Right lobe of liver (tissue), 4 donors: ENCODE measurements at regions not wholly inside any gene's neighbourhood (a gene's known extent, or its start where the extent isn't known, plus 50 kb on each side); places are given as distances from the start of the nearest gene placed in this dataset.

Source experiments
- POLR2A ChIP-seq: fragments of 450-650 bp; IDR thresholded peaks from one replicate; pipeline ENCODE4 v1.6.1; 2017; ENCODE audit warnings: antibody characterized with exemption, mild to moderate bottlenecking
- TF ChIP-seq, protein P1 (sequence below), 4 donors: fragments of 200-600 bp in 3 of 4; fragments of 450-650 bp in 1 of 4; IDR thresholded peaks; one replicate each; pipeline versions ENCODE4 v1.5.1 to v1.8.0; 2016 to 2022; ENCODE audit warnings: antibody characterized with exemption in 4 of 4, mild to moderate bottlenecking in 2 of 4
- donor health status: DM: no; HTN: no; CAD: no.
- donor health status: DM: no; HTN: no; CAD: no.
- donor health status: DM: no; HTN: yes; CAD: no.

GRCh38 chr3:109644746-109645145 is 307.4 kb upstream of the DPPA4 start:
- TF ChIP-seq, protein P1, sequence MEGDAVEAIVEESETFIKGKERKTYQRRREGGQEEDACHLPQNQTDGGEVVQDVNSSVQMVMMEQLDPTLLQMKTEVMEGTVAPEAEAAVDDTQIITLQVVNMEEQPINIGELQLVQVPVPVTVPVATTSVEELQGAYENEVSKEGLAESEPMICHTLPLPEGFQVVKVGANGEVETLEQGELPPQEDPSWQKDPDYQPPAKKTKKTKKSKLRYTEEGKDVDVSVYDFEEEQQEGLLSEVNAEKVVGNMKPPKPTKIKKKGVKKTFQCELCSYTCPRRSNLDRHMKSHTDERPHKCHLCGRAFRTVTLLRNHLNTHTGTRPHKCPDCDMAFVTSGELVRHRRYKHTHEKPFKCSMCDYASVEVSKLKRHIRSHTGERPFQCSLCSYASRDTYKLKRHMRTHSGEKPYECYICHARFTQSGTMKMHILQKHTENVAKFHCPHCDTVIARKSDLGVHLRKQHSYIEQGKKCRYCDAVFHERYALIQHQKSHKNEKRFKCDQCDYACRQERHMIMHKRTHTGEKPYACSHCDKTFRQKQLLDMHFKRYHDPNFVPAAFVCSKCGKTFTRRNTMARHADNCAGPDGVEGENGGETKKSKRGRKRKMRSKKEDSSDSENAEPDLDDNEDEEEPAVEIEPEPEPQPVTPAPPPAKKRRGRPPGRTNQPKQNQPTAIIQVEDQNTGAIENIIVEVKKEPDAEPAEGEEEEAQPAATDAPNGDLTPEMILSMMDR (IDR thresholded peaks at IDR 0.05): no peak
- TF ChIP-seq POLR2A: no peak
